ENCODE measurements at regions not wholly inside any gene's neighbourhood (a gene's known extent, or its start where the extent isn't known, plus 50 kb on each side); places are given as distances from the start of the nearest gene placed in this dataset.

GRCh38 chrX:4588056-4588455, 874.6 kb upstream of the PRKX start:
- TF ChIP-seq POLR2A (IDR thresholded peaks at IDR 0.05) (no peak), CTCF (IDR thresholded peaks at IDR 0.05) (no peak), POLR2AphosphoS5 (IDR thresholded peaks at IDR 0.05) (no peak), EP300 (IDR thresholded peaks at IDR 0.05) (no peak)

All from sigmoid colon (tissue), 4 donors.